CD4-positive, alpha-beta T cell treated with Interleukin-12 subunit alpha and Interleukin-12 subunit beta, for 1 hour (primary cell): ENCODE measurements at regions not wholly inside any gene's neighbourhood (a gene's known extent, or its start where the extent isn't known, plus 50 kb on each side); places are given as distances from the start of the nearest gene placed in this dataset.
A peak's percentile ranks its signal among the peaks of the same experiment; 100 is the strongest.

Experiments used
- DNase-seq: peaks from one replicate; pipeline ENCODE4 v3.0.0-alpha.2; 2020

DNA sequence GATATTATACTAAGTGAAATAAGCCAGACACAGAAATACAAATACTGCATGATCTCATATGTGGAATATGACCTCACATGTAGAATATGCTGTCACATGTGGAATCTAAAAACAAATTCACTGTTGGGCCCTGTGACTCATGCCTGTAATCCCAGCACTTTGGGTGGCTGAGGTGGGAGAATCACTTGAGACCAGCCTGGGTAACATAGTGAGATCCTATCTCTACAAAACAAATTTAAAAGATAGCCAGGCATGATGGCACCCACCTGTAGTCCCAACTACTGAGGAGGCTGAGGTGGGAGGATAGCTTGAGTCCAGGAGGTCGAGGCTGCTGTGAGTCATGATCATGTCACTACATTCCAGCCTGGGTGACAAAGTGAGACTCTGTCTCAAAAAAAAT is 160.3 kb downstream of the PTEN start:
- DNase-seq = no peak

DNA sequence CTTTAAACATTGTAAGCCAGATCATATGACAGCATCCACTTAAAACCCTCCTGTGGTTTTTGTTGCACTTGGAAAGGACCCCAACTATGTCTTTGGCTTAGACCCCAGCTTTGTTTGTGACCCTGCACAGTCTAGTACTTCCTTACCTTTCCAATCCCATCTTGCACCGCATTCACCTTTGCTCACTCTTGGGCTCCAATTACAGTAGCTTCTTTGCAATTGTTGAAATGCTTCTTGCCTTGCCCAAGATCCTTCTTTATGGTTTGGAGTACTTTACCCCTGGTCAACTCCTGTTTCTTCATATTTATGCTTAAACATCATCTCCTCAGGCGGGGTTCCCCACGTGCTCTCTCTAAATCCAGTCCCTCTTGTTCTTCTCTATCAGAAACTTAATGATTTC is 162.6 kb downstream of the PTEN start:
- no peak for DNase-seq

DNA sequence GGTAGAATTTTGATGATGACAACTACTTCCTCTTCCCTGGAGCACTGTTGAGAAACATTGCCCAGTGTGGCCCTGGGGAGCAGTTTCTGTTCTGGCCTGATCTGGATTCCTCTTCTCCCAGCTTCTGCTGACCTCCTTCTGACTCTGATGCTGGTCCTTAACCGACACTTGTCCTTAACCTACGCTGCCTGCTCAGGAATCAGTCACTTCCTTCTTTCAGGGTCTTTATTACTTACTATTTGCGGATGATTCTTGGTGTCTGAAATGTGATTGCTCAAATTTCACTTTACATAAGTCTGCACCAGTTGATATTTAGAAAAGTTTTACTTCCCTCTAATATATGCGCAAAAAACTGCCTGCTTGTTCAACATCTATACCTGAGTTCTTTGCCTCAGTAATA is 164.1 kb downstream of the PTEN start:
- no peak for DNase-seq

DNA sequence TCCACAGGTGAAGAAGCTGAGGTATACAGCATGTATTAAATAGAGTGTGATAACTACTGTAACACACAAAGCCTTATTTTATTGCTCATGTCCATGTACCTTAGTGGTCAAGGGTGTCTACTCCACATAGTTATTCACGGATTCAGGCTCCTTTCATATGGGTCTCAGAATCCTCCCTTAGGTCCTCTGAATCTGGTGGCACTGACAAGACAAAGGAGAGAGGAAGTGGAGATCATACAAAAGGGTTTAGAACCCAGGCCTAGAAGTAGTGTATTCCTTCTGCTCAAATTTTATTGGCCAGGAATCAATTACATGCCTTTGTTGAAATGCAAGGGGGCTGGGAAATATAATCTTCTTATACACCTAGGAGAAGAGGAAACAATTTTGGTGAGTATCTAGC is 164.6 kb downstream of the PTEN start:
- DNase-seq = no peak

DNA sequence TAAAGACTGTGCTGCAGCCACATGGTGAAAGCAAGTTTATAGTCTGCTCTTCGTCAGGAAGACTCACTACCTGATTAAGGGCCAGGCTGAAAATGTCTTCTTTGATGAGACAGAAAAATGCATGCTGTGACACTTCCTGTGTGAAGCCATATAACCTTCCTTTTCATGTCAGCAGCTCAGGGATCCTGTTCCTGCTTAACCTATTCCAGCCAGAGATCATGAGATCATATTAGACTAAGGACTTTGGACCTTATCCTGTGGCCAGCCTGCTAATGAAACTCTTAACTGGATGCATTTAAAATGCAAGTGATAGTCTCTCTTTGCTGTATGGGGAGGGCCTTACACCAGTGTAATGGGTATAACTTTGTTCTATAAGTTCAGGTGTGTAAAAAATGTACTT is 165.2 kb downstream of the PTEN start:
- peak; percentile 20 for DNase-seq

DNA sequence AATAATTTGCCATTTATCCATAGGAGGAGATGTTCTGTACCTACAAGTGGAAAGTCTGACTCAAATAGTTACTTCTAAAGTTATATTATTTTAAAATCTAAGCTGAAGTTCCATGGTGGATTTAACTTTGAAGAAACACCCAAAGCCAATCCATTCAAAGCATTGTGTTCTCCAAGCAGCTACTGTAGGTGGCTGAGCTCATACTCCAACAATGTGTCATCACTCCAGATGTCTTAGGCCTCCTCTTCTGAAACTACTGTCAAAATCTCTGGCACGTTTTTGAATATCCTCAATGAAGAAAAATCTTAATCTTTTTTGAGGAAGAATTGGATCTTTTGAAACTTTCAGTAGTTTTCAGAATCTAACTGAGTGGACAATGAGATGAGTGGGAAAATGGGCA is 169.1 kb downstream of the PTEN start:
- no peak for DNase-seq

DNA sequence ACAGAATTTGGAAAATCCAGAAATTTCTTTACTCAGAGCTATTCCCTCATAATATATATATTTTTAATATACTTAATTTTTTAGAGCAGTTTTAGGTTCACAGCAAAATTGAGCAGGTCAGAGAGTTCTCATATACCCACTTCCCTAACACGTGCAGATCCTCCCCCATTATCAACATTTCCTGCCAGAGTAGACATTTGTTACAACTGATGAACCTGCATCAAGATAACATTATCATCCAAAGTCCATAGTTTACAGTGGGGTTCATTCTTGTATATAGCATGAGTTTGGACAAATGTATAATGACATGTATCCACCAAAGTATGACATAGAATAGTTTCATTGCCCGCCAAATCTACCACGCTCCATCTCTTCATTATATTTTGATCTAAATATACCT is 170.0 kb downstream of the PTEN start:
- no peak for DNase-seq

DNA sequence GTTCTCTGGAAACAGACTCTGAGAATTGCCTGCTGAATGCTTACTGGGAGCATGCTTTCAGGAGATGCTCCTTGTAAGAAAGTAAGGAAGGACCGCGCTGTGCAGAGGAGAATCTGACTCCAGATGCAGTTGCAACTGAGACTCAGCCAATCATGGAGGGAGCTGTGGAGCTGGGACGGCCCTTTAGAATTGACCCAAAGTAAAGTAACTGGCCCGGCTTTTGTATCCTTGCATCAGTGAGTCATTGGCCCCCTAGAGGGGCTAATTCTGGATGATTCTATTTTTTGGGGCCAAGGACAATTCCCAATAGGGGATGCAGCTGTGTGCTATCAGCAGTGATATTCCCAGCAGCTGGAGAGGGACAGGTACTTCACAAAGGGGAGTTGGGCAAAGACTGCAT is 170.4 kb downstream of the PTEN start:
- DNase-seq = no peak

DNA sequence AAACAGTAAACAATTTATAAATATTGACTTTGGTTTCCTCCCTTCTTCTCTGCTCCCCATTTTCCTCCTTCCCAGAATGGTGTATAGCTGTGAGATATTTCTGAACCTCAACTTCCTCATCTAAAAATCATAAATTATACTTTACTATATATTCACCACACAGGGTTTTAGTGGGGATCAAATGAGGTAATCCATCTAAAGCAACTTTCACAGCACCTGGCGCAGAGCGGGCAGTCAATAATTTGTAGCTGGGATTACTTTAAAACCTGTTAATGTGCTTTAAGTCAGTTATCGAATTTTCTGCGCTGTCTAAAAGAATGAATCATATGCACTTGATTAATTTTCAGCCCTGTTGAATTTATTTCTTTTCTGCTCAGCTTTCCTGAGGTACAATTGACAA is 172.7 kb downstream of the PTEN start:
- no peak for DNase-seq

DNA sequence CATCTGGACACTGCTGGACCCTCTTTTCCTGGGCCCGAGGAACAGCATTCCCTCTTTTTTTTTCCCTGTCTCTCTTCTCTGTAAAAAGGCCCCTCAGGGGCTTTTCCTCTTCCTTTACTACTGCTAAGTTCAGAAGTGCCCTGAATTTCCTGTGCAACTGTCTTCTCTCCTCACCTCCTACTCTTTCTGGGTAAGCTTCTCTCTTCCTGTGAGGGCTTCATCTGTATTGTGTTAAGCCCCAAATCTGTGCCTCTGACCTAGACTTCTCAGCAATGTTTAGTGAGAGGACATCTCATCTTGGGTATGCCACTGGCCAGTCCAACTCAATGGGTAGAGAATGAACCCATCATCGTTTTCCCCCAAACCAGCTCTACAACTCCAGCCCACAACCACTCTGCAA is 174.2 kb downstream of the PTEN start:
- no peak for DNase-seq

DNA sequence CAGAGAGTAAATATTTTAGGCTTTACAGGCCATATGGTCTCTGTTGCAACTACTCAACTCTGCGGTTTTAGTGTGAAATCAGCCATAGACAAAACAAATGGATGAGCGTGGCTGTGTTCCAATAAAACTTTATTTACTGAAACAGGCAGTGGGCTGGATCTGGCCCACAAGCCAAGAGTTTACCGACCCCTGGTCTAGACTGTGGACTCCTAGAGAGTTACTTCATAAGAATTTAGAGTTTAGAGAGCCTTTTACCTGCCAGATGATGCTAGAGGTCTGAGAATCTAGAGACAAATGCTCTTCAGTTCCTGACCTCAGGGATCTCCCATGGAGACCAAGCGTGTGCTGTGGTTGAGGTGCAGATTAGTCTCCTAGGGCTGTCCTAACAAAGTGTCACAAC is 174.8 kb downstream of the PTEN start:
- DNase-seq = no peak

DNA sequence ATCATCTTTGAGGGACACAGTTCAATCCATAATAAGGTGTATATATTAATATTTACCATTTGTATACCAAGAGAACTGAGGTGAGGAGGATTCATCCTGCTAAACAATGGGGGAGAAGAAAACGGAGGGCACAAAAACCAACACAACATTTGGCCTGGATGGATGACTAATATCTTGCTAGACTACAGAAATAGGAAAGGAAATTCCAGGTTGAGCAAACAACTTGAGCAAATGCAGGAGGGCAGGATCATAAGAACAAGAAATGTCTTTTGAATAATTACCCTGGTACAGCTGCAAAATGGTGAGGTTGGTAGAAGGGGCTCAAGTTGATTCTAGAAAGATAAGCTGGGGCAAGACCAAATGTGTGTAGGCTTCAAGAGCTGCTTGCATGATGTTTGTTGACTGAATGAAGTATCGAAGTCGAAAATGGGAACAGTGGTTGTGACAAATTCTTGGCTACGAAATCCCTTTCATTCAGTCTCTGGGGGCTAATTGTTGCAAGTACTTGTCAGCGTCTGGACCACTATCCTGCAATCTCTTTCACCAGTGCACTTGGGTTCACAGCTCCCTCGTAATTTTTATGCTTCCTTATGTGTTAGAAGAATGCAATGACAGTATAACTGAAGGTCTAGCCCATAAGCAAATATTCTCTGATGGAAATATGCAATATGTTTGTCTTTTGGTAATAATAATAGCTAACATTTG is 176.2 kb downstream of the PTEN start:
- no peak for DNase-seq

DNA sequence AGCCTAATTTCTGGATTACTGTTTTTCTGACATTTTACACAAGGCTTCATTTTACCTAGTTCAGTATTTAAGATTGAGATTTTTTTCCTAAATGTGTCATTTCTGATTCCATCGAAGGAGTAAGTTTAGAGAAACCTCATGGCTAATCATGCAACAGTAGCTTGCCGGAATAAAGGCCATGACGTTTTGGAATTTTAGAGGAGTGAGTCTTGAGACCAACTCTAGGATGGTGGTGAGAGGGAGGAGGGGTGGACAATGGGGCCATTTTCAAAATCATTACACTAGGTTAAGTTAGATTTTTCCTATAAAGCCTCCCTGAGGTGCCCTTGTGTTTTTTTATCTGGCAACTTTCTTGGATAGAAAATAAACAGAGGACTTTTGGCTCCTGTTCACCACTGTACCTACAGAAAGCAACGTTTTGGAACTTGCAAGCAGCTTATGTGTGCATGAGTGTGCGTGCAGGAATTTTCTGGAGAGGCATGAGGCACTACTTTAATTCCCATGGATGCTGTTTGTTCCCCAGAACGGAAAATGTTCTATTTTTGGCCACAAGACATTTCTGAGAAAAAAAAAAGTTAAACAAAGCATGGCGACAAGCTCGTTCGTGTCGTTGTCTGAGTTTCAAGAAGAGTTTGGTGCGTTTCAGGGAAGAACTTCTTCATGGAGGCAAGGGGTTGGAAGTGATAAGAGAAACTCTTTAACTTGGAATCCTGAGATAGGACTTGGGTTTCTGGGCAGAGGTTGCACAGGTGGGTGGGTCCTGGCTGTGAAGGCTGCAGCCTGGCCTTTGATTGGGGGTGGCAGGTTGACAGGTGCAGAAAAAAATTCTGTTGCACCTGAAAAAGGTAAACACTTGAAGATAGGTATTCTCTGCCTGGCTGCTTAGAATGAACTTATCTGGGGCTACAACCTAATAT is 178.1 kb downstream of the PTEN start:
- no peak for DNase-seq

DNA sequence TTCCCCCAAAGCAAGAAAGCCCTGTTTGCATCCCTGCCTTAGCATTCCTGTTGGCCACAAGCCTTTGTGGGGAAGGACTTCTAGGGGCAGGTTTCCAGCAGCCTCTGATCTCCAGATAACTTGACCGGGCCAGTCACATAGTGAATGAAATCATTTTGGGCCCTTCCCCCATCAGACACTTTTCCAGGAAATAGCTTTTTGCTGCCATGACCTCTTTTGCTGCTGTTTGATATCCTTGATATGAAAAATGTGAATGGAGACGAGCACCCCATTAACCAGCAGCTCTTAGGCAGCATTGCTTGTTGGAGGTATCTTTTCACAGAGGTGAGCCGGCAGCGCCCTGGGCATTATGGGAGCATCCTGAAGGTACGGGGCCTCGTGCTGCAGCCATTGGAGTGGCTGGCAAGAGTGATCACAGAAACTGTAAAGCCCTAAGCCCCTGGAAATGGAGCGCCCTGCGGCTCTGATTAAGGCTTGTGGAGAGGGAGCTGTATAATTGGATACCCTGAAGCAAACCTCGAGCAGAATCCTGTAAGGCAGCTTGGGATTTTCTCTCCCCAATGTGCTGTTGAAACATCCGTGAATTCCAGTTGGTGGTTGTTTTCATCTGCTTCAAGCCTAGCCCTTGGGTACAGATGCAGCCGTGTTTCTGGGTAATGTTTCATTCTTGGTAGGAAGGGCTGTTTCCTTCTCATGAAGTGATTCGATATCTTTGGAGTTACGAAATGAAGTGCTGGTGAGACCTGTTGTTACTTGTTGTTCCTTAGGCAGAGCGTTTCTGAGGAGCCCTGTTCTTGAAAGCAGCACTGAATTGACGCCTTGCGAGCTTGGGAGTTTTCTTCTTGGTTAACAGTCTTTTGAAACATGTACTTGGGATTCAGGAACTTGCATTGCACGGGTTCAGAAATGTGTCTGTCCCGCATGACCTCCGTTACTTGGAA is 179.0 kb downstream of the PTEN start:
- DNase-seq = no peak

DNA sequence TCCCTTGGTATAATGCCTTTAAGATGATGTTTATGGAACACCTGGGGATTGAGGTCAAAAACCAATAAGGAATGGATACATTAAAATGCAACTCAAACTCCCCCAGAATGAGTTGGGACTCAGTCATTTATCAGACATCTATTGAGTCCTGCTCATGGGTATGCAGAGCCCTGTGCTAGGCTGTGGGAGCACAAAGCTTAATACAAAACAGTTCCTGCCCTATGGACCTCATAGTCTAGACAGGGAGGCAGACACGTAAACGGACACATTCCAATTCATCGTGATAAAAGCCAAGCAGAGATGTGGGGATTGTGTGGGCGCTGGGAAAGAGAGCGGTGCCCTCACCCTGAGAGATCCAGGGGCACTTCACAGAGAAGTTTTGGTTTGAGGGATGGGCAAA is 181.7 kb downstream of the PTEN start:
- no peak for DNase-seq

DNA sequence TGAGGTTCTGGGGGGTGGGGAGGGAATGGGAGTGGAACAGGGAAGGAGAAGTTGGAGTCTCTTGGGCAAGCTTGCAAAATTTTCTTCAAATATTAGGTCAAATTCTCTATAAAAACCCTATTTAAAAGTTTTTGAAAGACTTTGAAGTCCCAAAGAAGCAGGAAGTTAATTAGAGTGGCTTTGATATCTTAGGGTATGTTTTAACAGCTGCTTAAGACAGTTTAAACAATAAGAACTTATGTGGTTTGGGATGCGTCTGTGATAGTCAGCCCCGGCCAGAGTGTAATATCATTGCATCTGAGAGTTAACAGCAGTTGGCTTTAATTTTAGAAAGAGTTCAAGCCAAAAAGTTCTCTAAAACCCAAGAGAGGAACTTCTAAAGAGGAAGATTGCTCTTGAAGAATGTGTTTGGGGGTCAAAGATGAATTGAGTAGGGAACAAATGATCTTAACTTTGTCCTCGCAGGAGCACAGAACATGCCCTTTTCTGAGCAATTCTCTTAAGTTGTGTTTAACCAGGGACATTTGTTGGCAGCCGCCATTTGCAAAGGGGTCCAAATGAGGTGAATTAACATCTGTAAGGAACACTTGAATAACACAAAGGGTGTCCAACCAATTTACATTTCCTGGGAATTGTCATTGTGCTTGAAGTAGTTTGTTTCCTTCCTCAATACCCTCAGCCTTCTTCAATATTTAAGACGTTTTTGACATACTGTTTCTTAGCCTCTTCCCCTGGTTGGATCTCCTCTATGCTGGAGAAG is 182.4 kb downstream of the PTEN start:
- DNase-seq = no peak

DNA sequence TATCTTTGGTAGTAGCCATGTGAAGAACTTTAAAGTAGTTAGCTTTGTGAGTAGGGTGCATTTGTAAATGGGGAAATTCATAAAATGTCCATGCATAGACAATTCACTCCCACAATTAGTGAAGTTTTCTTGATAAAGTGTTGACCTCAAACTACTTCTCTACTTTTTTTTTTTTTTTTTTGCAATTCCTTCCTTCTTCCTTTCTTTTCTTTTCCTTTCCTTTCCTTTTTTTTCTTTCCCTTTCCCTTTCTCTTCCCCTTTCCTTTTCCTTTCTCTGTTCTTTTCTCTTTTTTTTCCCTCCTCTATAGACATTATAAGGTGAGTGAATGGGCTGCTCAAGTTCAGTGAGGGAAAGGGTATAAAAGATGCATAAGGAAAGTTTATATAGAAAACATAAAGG is 184.2 kb downstream of the PTEN start:
- DNase-seq = no peak

DNA sequence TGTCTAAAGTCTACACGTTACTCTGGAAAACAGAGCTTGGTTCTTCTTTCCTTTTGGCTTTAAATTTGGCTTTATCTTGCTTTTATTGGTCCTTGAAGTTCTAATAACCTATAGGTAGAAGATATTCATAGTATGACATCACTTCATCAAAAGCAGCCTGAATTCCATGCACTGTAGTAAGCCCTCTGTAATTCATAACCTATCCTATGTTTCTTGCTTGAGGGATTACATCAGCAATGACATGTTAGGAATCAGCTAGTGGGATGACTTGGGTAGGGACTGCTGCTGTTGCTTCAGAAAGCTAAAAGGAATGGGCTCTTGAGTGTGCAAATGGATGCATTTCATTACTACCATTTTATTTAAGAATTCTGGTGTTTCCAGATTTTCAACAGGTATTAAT is 184.9 kb downstream of the PTEN start:
- no peak for DNase-seq

DNA sequence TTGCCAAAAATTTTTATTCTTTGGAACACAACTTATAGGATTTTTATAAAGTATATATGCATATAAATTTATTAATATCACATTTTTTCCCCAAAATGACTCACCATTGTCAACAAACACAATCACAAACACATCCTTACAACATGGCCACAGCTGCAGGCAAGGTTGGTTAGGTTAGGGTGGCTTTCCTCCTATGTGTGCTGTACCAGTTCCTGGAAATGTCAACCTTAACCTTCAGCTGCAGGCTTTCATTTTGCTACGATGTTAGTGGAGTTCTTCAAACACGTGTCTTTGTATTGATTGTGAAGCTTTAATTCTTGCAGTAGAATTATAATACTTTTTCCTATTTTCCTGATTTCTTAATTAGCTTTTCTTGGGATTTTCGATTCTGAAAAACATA is 185.8 kb downstream of the PTEN start:
- no peak for DNase-seq

DNA sequence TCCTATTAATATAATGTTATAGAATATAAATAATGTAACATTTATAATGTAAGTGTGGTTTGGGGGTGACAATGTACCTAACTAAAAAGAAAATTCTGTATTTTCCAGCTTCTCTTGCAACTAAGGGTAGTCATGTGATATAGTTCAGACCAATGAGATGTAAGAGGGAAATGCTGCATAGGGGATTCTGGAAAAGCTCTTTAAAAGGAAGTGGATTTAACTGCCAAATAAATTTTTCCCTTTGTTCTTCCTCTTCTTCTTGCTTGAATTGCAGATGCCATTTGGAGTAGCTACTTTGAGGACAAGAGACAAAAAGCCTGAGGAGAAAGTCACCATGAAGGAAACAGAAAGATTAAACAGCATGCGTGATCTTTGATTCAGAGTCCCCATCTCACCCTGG is 194.3 kb downstream of the PTEN start:
- no peak for DNase-seq

DNA sequence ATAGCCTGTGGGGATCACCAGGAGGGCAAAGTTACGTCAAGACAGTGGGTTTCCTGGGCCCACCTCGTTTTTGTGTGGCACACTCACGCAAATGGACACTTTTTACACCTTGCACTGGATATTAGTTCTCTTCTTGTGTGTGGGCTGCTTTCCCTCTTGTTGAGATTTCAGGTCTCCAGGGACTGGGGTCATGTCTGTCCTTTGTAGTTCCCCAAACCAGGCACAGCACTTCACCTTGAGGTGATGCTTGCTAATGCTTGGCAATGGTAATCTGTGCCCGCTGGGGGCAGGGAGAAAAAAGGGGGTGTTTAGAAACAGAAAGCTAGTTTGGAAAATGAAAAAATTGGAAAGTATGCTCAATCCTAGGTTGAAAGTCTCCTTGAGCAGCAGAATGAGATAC is 195.3 kb downstream of the PTEN start:
- no peak for DNase-seq

DNA sequence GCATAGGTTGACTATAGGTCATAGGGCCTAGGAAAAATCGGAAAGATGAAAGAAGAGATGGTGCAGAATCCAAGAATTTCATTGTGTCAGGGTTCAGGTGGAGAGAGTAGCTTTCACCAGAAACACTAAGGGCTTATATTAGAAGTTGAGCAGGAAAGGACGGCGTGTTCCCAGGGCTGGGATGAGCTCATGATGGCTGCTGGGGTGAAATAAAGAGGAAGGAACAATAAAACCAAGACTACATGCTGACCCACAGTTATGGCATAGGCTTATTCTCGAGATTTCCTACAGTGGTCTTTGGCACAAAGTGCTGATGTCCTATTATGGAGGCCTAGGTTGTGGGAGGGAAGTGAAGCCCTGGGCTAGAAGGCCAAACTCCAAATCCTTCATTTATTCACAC is 195.8 kb downstream of the PTEN start:
- no peak for DNase-seq

DNA sequence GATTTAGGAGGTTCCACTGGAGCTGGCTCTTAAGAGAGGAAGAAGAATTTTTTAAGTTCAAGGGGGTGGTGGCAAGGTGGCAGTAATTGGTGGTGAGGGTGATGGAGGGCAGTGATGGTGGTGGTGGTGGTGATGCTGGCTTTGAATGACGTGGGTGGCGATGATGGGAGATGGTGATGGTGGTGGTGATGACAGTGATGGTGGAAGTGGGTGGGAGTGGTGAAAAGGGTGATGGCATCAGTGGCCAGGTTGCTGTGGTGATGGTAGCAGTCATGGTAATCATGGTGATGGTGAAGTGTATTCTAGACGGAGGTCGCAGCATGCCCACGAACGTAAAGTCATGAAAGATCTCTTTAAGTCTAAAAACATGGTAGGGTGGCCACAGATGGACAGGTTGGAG is 197.3 kb downstream of the PTEN start:
- no peak for DNase-seq
